Cardiac muscle cell (in vitro differentiated cells and primary cell): ENCODE measurements at regions not wholly inside any gene's neighbourhood (a gene's known extent, or its start where the extent isn't known, plus 50 kb on each side); places are given as distances from the start of the nearest gene placed in this dataset.
A peak's percentile ranks its signal among the peaks of the same experiment; 100 is the strongest.

Experiments used
- DNase-seq, 2 donors: peaks; one replicate each; pipeline versions ENCODE4 v3.0.0 to v3.0.0-alpha.2; 2010 to 2017; ENCODE audit warnings: low read depth in 1 of 2, low spot score in 1 of 2
- H3K27ac ChIP-seq: fragments of 200-600 bp; sonication (generic); 2 replicates; pipeline ENCODE4 v1.5.1; 2016
- H3K27me3 ChIP-seq: fragments of 200-600 bp; sonication (generic); 2 replicates; pipeline ENCODE4 v1.6.0; 2016; ENCODE audit warnings: control low read depth
- H3K36me3 ChIP-seq: fragments of 200-600 bp; sonication (generic); 2 replicates; pipeline ENCODE4 v1.5.1; 2016; ENCODE audit warnings: control low read depth
- H3K4me1 ChIP-seq: fragments of 200-600 bp; sonication (generic); 2 replicates; pipeline ENCODE4 v1.8.1; 2017; ENCODE audit warnings: low read depth, mild to moderate bottlenecking, mixed run types
- H3K4me3 ChIP-seq: fragments of 200-600 bp; sonication (generic); 2 replicates; pipeline ENCODE4 v1.5.1; 2016; ENCODE audit warnings: mild to moderate bottlenecking
- H3K9me3 ChIP-seq: fragments of 200-600 bp; sonication (generic); 2 replicates; pipeline ENCODE4 v1.5.1; 2017; ENCODE audit warnings: low read depth, mild to moderate bottlenecking, control low read depth
- TF ChIP-seq, protein P1 (sequence below): IDR thresholded peaks from 2 replicates; pipeline ENCODE4 v1.5.1; 2012; ENCODE audit warnings: low read depth, mild to moderate bottlenecking, low read length

DNA sequence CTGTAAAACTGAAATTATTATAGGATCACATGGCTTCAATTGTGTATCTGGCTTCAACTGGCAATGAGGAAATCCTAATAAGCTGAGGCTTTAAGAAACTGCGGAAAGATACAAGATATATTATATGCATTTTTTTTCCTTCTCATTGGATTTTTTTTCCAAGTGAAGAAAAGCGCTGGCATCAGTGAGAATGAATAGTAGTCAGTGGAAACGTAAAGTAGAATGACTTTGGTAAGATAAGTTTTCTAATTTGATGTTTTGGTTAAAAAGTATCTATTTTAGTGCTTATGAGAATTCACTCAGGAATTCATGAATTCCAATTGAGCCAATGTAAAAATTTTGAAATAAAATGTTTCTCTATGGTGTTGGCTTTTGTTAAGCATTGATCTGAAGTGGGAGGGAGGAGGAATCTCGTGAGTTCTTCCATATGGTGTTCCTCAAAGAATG is 173.5 kb upstream of the FRMD6 start:
- Histone ChIP-seq H3K27me3 (no peaks in the 10 kb centered on the region), H3K27ac (no peak overlapping the region), H3K4me1 (no peaks in the 10 kb centered on the region), H3K9me3 (no peaks in the 10 kb centered on the region), H3K4me3 (no peak overlapping the region), H3K36me3 (no peaks in the 10 kb centered on the region)
- DNase-seq, result no peak
- TF ChIP-seq, protein P1, sequence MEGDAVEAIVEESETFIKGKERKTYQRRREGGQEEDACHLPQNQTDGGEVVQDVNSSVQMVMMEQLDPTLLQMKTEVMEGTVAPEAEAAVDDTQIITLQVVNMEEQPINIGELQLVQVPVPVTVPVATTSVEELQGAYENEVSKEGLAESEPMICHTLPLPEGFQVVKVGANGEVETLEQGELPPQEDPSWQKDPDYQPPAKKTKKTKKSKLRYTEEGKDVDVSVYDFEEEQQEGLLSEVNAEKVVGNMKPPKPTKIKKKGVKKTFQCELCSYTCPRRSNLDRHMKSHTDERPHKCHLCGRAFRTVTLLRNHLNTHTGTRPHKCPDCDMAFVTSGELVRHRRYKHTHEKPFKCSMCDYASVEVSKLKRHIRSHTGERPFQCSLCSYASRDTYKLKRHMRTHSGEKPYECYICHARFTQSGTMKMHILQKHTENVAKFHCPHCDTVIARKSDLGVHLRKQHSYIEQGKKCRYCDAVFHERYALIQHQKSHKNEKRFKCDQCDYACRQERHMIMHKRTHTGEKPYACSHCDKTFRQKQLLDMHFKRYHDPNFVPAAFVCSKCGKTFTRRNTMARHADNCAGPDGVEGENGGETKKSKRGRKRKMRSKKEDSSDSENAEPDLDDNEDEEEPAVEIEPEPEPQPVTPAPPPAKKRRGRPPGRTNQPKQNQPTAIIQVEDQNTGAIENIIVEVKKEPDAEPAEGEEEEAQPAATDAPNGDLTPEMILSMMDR, result no peak

DNA sequence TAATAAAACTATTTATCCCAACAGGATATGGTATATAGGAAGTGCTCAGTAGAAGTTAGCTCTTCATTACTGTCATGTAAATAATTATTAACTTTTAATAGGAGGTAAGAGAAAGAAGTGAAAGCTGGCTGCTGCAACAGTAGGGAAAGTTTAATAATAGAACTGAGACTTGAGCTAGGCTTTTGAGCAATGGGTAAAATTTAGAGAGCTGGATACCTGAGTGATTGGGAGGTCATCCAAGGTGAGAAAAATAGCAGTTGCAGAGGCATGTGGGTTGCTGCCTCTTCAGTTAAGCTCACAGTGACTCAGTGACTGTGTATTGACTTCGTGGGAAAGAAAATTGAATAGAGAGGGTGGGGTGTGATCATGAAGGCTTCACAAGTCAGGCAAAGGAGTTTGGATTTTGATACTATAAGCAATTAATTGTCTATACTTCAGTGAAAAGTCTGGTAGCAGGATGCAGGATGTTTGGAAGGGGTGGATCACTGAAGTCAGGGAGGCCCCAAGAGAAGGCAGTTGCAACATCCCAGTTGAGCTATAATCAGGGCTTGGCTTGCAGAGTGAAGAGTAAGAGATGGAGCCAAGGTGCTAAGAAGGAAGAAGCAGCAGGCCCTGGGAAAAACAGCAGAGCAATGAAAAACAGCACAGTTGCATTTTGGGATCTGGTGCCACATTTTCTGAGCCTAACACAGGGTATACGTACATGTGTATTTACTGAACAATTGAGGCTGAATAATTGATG is 172.0 kb upstream of the FRMD6 start:
- Histone ChIP-seq H3K27me3 (no peaks in the 10 kb centered on the region), H3K4me3 (no peak overlapping the region), H3K4me1 (no peaks in the 10 kb centered on the region), H3K36me3 (no peaks in the 10 kb centered on the region), H3K27ac (no peak overlapping the region), H3K9me3 (no peaks in the 10 kb centered on the region)
- TF ChIP-seq, protein P1, result no peak
- peak in 1 of 2 donors; percentile 66 for DNase-seq

DNA sequence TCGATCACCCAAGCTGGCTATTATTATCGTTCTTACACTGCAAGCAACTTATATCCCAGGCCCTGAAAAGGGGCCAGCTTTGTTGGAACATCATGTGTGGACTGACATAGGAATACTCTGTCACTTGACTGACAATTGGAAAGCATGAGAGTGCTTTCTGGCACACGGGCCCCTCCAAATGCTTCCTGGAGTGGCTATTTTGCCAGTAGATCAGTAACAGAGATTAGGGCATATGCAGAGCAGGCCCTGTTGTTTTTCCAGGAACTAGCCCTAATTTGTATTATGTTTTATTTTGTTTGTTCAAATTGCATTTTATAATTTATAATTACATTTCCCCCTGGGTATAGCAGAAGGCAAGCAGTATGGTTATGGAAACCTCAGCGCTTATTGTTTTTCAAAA is 170.1 kb upstream of the FRMD6 start:
- no peaks in the 10 kb centered on the region for H3K9me3 ChIP-seq
- no peak overlapping the region for H3K4me3 ChIP-seq
- H3K27me3 ChIP-seq, result no peaks in the 10 kb centered on the region
- TF ChIP-seq, protein P1, result no peak
- no peaks in the 10 kb centered on the region for H3K4me1 ChIP-seq
- no peak for DNase-seq
- H3K36me3 ChIP-seq, result no peaks in the 10 kb centered on the region
- H3K27ac ChIP-seq, result no peak overlapping the region

DNA sequence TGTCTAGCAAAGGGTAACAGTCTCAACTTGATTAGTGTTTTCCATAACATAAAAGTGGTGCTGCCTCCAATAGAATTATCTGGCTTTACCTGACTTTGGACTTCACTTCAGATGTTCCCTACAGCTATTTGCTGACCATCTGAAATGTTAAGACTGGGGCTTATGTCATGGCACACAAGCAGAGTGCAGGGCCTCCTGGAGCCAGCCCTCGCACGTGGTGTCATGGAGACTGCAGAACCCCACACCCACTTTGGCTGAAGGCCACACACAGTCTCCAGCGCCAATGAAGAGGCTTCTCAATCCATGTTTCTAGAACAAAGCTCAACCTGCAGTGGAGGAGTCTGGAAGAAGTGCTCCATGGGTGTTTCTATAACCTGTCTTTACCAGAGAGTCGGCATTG is 169.6 kb upstream of the FRMD6 start:
- no peak overlapping the region for H3K27ac ChIP-seq
- H3K4me1 ChIP-seq, result no peaks in the 10 kb centered on the region
- no peaks in the 10 kb centered on the region for H3K9me3 ChIP-seq
- no peak for DNase-seq
- H3K27me3 ChIP-seq, result no peaks in the 10 kb centered on the region
- no peaks in the 10 kb centered on the region for H3K36me3 ChIP-seq
- H3K4me3 ChIP-seq, result no peak overlapping the region
- TF ChIP-seq, protein P1, result no peak

DNA sequence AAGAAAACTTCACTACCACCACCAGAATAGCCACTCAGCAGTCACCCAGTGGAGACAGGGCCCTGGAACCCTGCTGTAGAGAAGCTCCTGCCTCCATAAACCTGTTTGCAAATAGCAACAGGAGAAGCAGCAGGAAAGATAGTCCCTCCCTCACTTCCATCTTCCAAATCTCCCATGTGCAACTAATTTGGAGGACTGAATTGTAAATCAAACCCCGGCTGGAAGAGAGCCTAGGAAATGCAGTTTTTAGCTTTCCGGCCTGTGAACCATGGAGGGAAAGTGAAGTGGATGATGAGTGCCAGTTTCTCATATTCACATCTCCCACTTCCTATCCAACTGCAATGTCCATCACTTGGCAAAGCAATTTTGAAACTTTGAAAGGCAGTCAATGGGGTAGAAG is 167.2 kb upstream of the FRMD6 start:
- Histone ChIP-seq H3K4me1 (no peaks in the 10 kb centered on the region), H3K27ac (no peak overlapping the region), H3K9me3 (no peaks in the 10 kb centered on the region), H3K4me3 (no peak overlapping the region), H3K36me3 (no peaks in the 10 kb centered on the region), H3K27me3 (no peaks in the 10 kb centered on the region)
- DNase-seq, result no peak
- TF ChIP-seq, protein P1, result no peak

DNA sequence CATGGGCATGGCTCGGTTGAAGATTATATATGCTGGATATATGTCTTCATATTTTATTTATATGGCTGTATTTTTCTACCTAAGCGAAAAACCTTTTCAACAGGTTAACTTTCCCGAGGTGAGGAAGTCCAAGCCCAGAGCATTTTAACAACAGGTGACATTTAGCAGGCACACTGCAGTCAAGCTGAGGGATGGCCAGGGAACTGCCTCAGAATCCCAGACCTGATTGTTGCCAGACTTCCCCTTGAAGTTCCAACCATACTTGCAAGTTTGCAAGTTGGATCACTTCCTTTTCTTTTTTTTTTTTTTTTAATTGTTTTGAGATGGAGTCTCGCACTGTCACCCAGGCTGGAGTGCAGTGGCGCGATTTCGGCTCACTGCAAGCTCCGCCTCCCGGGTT is 166.0 kb upstream of the FRMD6 start:
- Histone ChIP-seq H3K27me3 (no peaks in the 10 kb centered on the region), H3K36me3 (no peaks in the 10 kb centered on the region), H3K27ac (no peak overlapping the region), H3K9me3 (no peaks in the 10 kb centered on the region), H3K4me1 (no peaks in the 10 kb centered on the region), H3K4me3 (no peak overlapping the region)
- no peak for DNase-seq
- TF ChIP-seq, protein P1, result no peak
